ENCODE measurements at regions not wholly inside any gene's neighbourhood (a gene's known extent, or its start where the extent isn't known, plus 50 kb on each side); places are given as distances from the start of the nearest gene placed in this dataset.

DNA sequence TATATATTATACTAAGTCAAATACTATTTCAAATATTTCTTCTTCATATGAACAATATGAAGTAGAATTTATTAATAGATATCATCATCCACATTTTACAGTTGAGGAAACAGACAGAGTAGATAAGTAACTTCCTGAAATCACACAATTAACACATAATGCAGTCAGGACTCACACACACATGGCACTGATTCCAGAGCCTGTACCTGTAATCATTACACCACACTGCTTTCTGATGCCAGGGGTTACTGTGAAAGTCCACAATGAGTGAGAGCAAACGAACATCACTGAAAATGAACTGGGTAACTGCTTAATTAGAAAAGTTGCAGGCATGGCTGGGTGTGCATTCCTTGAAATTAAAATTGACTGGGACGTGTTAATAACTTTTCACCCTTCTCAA lies 169.3 kb upstream of the IFNG-AS1 start:
- TF ChIP-seq, protein P1, sequence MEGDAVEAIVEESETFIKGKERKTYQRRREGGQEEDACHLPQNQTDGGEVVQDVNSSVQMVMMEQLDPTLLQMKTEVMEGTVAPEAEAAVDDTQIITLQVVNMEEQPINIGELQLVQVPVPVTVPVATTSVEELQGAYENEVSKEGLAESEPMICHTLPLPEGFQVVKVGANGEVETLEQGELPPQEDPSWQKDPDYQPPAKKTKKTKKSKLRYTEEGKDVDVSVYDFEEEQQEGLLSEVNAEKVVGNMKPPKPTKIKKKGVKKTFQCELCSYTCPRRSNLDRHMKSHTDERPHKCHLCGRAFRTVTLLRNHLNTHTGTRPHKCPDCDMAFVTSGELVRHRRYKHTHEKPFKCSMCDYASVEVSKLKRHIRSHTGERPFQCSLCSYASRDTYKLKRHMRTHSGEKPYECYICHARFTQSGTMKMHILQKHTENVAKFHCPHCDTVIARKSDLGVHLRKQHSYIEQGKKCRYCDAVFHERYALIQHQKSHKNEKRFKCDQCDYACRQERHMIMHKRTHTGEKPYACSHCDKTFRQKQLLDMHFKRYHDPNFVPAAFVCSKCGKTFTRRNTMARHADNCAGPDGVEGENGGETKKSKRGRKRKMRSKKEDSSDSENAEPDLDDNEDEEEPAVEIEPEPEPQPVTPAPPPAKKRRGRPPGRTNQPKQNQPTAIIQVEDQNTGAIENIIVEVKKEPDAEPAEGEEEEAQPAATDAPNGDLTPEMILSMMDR (IDR thresholded peaks at IDR 0.05), result no peak
- TF ChIP-seq POLR2AphosphoS5 (IDR thresholded peaks at IDR 0.05; ENCODE audit: low read depth, low read length), result no peak
